Umbilical cord (tissue), 1 donor: ENCODE measurements at regions not wholly inside any gene's neighbourhood (a gene's known extent, or its start where the extent isn't known, plus 50 kb on each side); places are given as distances from the start of the nearest gene placed in this dataset.
"Not testable (repeated sequence)": the region's sequence is repeated elsewhere in the genome, so short reads cannot be mapped to it uniquely, and the experiment has no call there.

Experiments used
- DNase-seq: peaks from one replicate; pipeline ENCODE4 v3.0.0-alpha.2; 2015; ENCODE audit warnings: low spot score

GRCh38 chr20:2203436-2203835 is 92.4 kb upstream of the TGM3 start:
- no peak for DNase-seq

DNA sequence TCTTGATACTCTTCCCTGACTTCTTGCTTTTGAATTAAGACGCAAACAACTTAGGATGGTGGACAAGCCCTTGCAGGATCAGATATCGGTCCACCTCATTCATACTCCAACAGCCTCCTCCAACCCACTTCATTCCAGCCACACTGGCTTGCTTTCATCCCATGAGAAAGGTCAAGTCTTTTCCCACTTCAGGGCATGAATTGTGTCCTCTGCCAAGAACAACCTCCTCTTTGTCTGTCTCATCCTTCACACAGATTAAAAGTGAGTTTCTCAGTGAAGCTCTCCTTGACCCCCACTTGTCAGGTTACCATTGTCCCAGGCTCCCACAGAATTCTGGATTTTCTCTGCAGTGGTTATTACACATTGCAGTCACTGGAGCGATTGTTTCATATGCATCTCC is 91.8 kb upstream of the TGM3 start:
- no peak for DNase-seq

DNA sequence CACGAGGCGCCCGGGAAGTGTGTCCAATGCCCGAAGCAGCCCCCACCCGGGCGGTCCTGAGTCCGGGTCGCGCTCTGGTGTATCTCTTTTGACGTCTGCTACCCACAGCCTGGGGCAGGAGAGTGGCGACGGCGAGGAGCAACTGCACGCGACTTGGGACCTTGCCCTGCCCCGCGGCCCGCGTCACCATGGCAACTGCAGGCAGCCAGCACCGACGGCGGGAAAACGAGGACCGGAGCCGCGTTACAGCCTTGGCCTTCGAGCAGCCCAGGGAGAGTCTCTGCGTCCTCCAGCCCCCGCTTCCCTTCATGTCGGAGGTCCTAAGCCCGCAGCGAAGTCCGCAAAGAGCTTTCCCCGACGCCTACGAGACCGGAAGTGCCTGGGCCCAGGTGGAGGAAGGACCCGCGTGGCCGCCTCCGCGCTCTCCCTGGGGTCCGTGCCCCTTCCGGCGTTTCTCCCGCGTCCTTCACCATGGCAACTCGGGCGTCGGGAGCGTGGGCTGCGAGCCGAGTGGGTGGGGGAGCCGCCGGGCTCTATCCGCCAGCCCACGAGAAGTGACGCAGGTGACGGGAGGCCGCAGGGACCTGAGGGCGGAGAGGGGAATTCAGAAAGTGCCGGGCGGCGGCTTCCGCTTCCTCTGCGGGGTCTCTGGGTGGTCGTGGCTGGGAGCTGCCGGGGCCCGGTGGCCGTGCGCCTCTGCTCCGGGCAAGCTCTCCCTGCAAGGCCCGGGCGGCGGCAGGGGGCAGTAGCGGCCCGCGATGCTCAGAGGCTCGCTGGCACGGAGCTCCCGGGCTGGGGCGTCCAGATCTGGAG is 88.6 kb upstream of the TGM3 start:
- DNase-seq: peak; percentile 47

- DNase-seq: no peak
These were observed 88.1 kb upstream of the TGM3 start for GRCh38 chr20:2207770-2208097.

DNA sequence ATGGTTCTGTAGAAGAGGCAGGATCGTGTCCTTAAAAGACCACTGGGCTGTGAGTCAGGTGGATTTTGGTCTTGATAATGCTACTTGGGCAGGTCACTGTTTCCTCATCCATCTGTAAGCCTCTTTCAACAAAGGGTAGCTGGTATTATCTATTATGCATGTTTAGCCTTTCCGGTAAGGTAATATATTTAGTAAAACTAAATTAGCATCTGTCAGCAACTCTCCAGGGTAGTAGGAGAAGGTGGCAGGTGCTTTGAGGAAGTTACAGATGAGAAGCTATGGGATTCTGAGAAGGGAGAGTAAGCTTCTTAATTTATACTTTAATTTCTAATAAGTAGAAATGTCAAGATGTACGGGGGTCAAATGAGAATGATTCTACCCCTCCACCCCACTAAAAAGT is 86.9 kb upstream of the TGM3 start:
- DNase-seq: no peak

GRCh38 chr20:2210646-2211552 is 84.9 kb upstream of the TGM3 start:
- DNase-seq: no peak

- DNase-seq: no peak
These were observed 83.3 kb upstream of the TGM3 start for GRCh38 chr20:2212456-2213015.

DNA sequence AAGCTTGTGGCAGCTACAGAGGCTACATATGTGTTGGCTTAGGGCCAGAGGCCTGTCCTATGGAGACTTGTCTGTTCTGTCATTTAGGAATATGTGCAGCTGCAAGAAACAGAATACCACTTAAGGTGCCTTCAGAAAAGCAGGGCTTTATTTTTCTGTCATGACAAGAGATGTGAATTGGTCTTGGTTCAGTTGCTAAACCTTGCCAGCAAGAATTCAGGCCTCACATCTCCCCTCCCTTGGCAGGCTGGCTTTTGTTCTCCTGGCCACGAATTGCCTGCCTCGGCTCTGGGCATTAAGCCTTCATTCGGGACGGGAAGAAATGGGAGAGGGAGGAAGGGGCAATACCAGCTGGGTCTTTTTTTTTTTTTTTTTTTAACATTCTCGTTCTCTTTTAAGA is 82.4 kb upstream of the TGM3 start:
- no peak for DNase-seq

DNA sequence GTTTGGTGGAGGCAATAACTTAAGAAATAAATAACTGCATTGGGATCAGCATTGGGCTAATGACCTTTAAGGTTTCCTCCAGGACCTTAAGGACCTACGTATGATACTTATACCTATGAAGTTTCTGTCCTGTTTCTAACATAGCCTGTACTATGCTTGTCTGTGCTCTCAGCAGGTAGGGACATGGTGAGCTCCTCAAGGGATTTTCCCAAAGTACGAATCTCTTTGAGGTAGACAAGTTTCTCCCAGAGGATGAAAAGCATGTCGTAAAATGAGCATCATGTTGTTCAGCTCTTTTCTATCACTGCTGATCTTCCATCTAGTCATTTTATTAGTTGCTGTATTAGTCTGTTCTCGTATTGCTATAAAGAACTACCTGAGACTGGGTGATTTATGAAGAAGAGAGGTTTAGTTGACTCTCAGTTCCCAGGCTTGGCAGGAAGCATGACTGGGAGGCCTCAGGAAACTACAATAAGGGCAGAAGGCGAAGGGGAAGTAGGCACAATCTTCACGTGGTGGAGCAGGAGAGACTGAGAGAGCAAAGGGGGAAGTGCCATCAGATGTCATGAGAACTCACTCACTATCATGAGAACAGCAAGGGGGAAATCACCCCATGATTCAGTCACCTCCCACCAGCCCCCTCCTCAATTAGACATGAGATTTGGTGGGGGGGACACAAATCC is 77.8 kb upstream of the TGM3 start:
- DNase-seq: peak; percentile 14

- DNase-seq: no peak
These were observed 76.3 kb upstream of the TGM3 start for GRCh38 chr20:2219481-2220006.

- DNase-seq: no peak
These were observed 75.5 kb upstream of the TGM3 start for GRCh38 chr20:2220298-2220697.

DNA sequence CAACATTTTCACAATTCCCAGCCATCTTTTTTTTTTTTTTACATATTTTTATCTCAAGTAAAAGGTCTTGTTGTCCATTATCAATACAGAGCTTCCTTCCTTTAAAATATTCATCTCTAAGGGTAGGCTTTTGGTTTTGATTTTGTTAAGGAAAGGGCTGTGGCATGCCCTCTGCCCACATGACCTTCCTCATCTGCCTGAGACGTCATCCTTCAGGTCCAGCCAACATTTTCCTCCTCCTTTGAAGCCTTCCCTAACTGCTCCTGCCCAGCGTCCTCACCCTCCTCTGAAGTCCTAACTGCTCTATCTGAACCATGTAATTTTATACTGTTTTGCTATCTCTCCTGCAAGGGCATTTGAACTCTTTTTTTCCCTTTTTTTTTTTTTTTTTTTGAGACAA is 73.9 kb upstream of the TGM3 start:
- no peak for DNase-seq

GRCh38 chr20:2223558-2224367 is 72.0 kb upstream of the TGM3 start:
- no peak for DNase-seq

DNA sequence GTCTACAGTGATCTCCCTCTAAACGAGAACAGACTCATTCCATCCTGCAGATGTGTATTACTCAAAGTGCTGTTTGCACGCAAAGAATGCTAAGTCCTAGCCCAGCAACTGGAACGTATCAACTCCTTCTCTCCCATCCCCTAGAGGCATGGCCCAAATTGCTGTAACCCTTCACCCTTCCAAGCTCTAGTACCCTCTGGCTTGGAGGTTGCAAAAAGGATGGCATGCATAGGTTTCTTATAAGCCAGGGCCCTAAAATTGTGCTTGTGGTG is 71.5 kb upstream of the TGM3 start:
- no peak for DNase-seq

GRCh38 chr20:2227285-2227684 is 68.5 kb upstream of the TGM3 start:
- not testable (repeated sequence) for DNase-seq

DNA sequence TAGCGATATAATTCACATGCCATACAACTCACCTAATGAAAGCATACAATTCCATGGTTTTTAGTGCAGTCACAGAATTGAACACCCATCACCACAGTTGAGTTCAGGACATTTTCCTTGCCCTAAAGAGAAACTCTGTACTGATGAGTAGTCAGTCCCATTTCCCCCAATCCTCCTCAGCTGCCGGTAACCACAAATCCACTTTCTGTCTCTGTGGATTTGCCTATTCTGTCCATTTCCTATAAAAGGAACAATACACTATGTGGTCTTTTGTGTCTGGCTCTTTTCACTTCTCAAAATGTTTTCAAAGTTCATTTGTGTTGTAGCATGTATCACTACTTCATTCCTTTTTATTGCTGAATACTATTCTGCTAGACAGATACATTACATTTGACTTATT is 67.9 kb upstream of the TGM3 start:
- no peak for DNase-seq

GRCh38 chr20:2228926-2229325 is 66.9 kb upstream of the TGM3 start:
- DNase-seq: no peak

- no peak for DNase-seq
These were observed 64.9 kb upstream of the TGM3 start for GRCh38 chr20:2230726-2231488.

DNA sequence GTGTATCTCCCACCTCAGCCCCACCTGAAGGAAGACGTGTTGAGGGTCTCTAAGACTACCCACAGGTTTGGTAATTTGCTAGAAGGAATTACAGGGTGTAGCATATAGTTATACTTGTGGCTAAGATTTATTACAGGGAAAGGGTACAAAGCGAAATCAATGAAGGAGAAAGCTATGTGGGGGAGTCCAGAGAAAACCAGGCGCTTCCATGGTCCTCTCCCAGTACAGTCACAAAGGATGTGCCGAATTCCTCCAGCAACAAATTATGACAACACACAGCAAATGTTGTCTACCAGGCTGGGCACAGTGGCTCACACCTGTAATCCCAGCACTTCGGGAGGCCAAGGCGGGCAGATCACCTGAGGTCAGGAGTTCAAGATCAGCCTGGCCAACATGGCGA is 64.1 kb upstream of the TGM3 start:
- DNase-seq: no peak

- no peak for DNase-seq
These were observed 61.1 kb upstream of the TGM3 start for GRCh38 chr20:2234598-2235191.
